HEK293 (cell line): ENCODE measurements at regions not wholly inside any gene's neighbourhood (a gene's known extent, or its start where the extent isn't known, plus 50 kb on each side); places are given as distances from the start of the nearest gene placed in this dataset.
A peak's percentile ranks its signal among the peaks of the same experiment; 100 is the strongest.

Experiments used
- CTCF ChIA-PET: fragments of 350-600 bp; formaldehyde crosslinking; extraction: SDS; loops from one replicate; lab custom pipeline; 2021; ENCODE audit warnings: antibody characterized with exemption; lab: Yijun Ruan, JAX
- POLR2A ChIA-PET: fragments of 300-600 bp; formaldehyde crosslinking; extraction: SDS; loops from one replicate; lab custom pipeline; 2020; ENCODE audit warnings: antibody characterized with exemption, inconsistent platforms; lab: Yijun Ruan, JAX
- H3K27ac ChIP-seq: fragments of 200-500 bp; sonication (Bioruptor generic); 2 replicates; pipeline ENCODE4 v1.5.1; 2014; ENCODE audit warnings: low read depth, low read length, control low read depth, inconsistent platforms; ENCODE audit errors: extremely low read depth
- H3K36me3 ChIP-seq, 2 experiments: fragments of 200-500 bp in 1 of 2; sonication (Bioruptor generic) in 1 of 2; 1 replicate in 1 of 2; 2 replicates in 1 of 2; pipeline ENCODE4 v1.5.1; 2014 to 2017; ENCODE audit warnings: inconsistent platforms in 2 of 2, low read length in 2 of 2; ENCODE audit not compliant: control insufficient read depth in 2 of 2, insufficient read depth in 1 of 2
- H3K4me1 ChIP-seq: fragments of 200-500 bp; sonication (Bioruptor generic); 2 replicates; pipeline ENCODE4 v1.5.1; 2014; ENCODE audit warnings: mild to moderate bottlenecking, low read length, inconsistent platforms; ENCODE audit not compliant: control insufficient read depth, insufficient read depth
- H3K4me3 ChIP-seq: 2 replicates; pipeline ENCODE4 v1.5.1; 2011; ENCODE audit warnings: low read depth, mild to moderate bottlenecking, control low read depth, low read length, moderate library complexity
- H3K9me3 ChIP-seq: fragments of 200-500 bp; sonication (Bioruptor generic); 2 replicates; pipeline ENCODE4 v1.5.1; 2014; ENCODE audit warnings: low read depth, low read length, inconsistent platforms; ENCODE audit not compliant: control insufficient read depth, insufficient read depth
- BCL11A ChIP-seq: fragments of 450-650 bp; formaldehyde crosslinking; IDR thresholded peaks from 2 replicates; pipeline ENCODE4 v1.5.1; 2016; ENCODE audit warnings: low read depth, missing biosample characterization, missing genetic modification characterization
- GLIS2 ChIP-seq: fragments of 450-650 bp; formaldehyde crosslinking; IDR thresholded peaks from 2 replicates; pipeline ENCODE4 v1.5.1; 2016; ENCODE audit warnings: missing biosample characterization, missing genetic modification characterization
- IKZF3 ChIP-seq: fragments of 450-650 bp; IDR thresholded peaks from 2 replicates; pipeline ENCODE4 v1.5.0; 2018; ENCODE audit warnings: missing biosample characterization, mild to moderate bottlenecking, missing genetic modification characterization, moderate library complexity
- KLF1 ChIP-seq: fragments of 450-650 bp; formaldehyde crosslinking; IDR thresholded peaks from 2 replicates; pipeline ENCODE4 v1.5.1; 2016; ENCODE audit warnings: missing biosample characterization, missing genetic modification characterization
- OSR2 ChIP-seq: fragments of 450-650 bp; formaldehyde crosslinking; IDR thresholded peaks from 2 replicates; pipeline ENCODE4 v1.5.1; 2016; ENCODE audit warnings: missing biosample characterization, missing genetic modification characterization
- SP7 ChIP-seq: fragments of 450-650 bp; formaldehyde crosslinking; IDR thresholded peaks from 2 replicates; pipeline ENCODE4 v1.5.1; 2016; ENCODE audit warnings: missing biosample characterization, missing genetic modification characterization
- TRIM28 ChIP-seq: IDR thresholded peaks from 2 replicates; pipeline ENCODE4 v1.6.1; 2011; ENCODE audit warnings: low read length, control low read depth, borderline replicate concordance
- ZBTB21 ChIP-seq: fragments of 450-650 bp; formaldehyde crosslinking; IDR thresholded peaks from 2 replicates; pipeline ENCODE4 v1.5.1; 2017; ENCODE audit warnings: missing biosample characterization, missing genetic modification characterization
- ZBTB48 ChIP-seq: fragments of 450-650 bp; formaldehyde crosslinking; IDR thresholded peaks from 2 replicates; pipeline ENCODE4 v1.5.1; 2016; ENCODE audit warnings: missing biosample characterization, missing genetic modification characterization
- ZIC2 ChIP-seq: fragments of 450-650 bp; formaldehyde crosslinking; IDR thresholded peaks from 2 replicates; pipeline ENCODE4 v1.5.1; 2016; ENCODE audit warnings: missing biosample characterization, missing genetic modification characterization
- ZNF121 ChIP-seq: fragments of 450-650 bp; formaldehyde crosslinking; IDR thresholded peaks from 2 replicates; pipeline ENCODE4 v1.5.1; 2016; ENCODE audit warnings: missing biosample characterization, missing genetic modification characterization
- ZNF133 ChIP-seq: fragments of 450-650 bp; formaldehyde crosslinking; IDR thresholded peaks from 2 replicates; pipeline ENCODE4 v1.5.1; 2016; ENCODE audit warnings: missing biosample characterization, missing genetic modification characterization
- ZNF157 ChIP-seq: fragments of 450-650 bp; formaldehyde crosslinking; IDR thresholded peaks from 2 replicates; pipeline ENCODE4 v1.5.1; 2016; ENCODE audit warnings: missing biosample characterization, missing genetic modification characterization
- ZNF2 ChIP-seq: fragments of 450-650 bp; formaldehyde crosslinking; IDR thresholded peaks from 2 replicates; pipeline ENCODE4 v1.5.1; 2016; ENCODE audit warnings: missing biosample characterization, missing genetic modification characterization
- ZNF24 ChIP-seq: fragments of 450-650 bp; formaldehyde crosslinking; IDR thresholded peaks from 2 replicates; pipeline ENCODE4 v1.5.1; 2016; ENCODE audit warnings: missing biosample characterization, missing genetic modification characterization
- ZNF274 ChIP-seq, 2 experiments: fragments of 200-500 bp in 1 of 2; fragments of 450-650 bp in 1 of 2; sonication (Bioruptor generic) in 1 of 2; formaldehyde crosslinking in 1 of 2; IDR thresholded peaks; 2 replicates each; pipeline versions ENCODE4 v1.5.1 to v1.6.1; 2014 to 2016; ENCODE audit warnings: borderline replicate concordance in 1 of 2, inconsistent platforms in 1 of 2, low read length in 1 of 2, missing biosample characterization in 1 of 2, missing genetic modification characterization in 1 of 2
- ZNF473 ChIP-seq: fragments of 450-650 bp; formaldehyde crosslinking; IDR thresholded peaks from 2 replicates; pipeline ENCODE4 v1.5.1; 2017; ENCODE audit warnings: missing biosample characterization, missing genetic modification characterization
- ZNF624 ChIP-seq: fragments of 450-650 bp; formaldehyde crosslinking; IDR thresholded peaks from 2 replicates; pipeline ENCODE4 v1.5.1; 2017; ENCODE audit warnings: missing biosample characterization, missing genetic modification characterization
- ZNF768 ChIP-seq: fragments of 450-650 bp; formaldehyde crosslinking; IDR thresholded peaks from 2 replicates; pipeline ENCODE4 v1.5.1; 2018; ENCODE audit warnings: missing biosample characterization, mild to moderate bottlenecking, missing genetic modification characterization
- TF ChIP-seq, protein P1 (sequence below): fragments of 450-650 bp; formaldehyde crosslinking; conservative IDR thresholded peaks from 2 replicates; pipeline ENCODE4 v1.5.1; 2016; ENCODE audit warnings: low read depth, missing biosample characterization, missing genetic modification characterization
- TF ChIP-seq, protein P2 (sequence below): fragments of 450-650 bp; formaldehyde crosslinking; conservative IDR thresholded peaks from 2 replicates; pipeline ENCODE4 v1.5.1; 2016; ENCODE audit warnings: low read depth, missing biosample characterization, missing genetic modification characterization

DNA sequence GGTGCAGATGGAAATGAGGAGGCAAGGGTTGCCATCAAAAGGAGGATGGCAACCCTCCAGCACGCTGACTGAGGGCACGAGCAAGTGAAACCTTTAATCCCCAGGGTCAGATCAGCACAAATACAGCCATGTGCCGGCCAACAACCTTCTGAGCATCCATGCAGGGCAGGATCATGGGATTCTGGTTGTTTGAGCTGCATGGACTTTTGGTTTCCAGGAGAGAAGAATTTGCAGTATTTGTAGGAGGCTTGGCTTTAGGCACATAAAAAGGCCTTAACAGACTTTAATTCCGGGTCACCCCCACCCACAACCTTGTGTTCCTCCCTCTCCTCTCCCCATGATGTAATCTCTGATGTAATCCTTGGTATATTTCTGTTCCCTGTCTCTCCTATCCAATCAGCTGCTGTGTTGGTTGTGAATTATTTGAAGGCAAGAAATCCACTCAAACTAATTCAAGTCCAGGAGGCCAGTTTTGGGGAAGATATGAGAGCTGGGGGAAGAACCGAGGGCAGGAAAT lies 254.3 kb downstream of the SHQ1 start (continued):
- TF ChIP-seq, protein P1, sequence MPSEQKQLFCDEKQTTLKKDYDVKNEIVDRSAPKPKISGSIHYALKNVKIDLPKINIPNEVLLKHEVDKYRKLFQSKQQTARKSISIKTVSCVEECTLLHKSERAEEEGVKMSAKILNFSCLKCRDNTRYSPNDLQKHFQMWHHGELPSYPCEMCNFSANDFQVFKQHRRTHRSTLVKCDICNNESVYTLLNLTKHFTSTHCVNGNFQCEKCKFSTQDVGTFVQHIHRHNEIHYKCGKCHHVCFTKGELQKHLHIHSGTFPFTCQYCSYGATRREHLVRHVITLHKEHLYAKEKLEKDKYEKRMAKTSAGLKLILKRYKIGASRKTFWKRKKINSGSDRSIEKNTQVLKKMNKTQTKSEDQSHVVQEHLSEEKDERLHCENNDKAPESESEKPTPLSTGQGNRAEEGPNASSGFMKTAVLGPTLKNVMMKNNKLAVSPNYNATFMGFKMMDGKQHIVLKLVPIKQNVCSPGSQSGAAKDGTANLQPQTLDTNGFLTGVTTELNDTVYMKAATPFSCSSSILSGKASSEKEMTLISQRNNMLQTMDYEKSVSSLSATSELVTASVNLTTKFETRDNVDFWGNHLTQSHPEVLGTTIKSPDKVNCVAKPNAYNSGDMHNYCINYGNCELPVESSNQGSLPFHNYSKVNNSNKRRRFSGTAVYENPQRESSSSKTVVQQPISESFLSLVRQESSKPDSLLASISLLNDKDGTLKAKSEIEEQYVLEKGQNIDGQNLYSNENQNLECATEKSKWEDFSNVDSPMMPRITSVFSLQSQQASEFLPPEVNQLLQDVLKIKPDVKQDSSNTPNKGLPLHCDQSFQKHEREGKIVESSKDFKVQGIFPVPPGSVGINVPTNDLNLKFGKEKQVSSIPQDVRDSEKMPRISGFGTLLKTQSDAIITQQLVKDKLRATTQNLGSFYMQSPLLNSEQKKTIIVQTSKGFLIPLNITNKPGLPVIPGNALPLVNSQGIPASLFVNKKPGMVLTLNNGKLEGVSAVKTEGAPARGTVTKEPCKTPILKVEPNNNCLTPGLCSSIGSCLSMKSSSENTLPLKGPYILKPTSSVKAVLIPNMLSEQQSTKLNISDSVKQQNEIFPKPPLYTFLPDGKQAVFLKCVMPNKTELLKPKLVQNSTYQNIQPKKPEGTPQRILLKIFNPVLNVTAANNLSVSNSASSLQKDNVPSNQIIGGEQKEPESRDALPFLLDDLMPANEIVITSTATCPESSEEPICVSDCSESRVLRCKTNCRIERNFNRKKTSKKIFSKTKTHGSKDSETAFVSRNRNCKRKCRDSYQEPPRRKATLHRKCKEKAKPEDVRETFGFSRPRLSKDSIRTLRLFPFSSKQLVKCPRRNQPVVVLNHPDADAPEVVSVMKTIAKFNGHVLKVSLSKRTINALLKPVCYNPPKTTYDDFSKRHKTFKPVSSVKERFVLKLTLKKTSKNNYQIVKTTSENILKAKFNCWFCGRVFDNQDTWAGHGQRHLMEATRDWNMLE (tag by site-specific recombination): peak; percentile 91
- 0 out of 2 replicates have a peak, but pooled peaks have one; percentile 19 for TF ChIP-seq SP7 (tag by site-specific recombination)

DNA sequence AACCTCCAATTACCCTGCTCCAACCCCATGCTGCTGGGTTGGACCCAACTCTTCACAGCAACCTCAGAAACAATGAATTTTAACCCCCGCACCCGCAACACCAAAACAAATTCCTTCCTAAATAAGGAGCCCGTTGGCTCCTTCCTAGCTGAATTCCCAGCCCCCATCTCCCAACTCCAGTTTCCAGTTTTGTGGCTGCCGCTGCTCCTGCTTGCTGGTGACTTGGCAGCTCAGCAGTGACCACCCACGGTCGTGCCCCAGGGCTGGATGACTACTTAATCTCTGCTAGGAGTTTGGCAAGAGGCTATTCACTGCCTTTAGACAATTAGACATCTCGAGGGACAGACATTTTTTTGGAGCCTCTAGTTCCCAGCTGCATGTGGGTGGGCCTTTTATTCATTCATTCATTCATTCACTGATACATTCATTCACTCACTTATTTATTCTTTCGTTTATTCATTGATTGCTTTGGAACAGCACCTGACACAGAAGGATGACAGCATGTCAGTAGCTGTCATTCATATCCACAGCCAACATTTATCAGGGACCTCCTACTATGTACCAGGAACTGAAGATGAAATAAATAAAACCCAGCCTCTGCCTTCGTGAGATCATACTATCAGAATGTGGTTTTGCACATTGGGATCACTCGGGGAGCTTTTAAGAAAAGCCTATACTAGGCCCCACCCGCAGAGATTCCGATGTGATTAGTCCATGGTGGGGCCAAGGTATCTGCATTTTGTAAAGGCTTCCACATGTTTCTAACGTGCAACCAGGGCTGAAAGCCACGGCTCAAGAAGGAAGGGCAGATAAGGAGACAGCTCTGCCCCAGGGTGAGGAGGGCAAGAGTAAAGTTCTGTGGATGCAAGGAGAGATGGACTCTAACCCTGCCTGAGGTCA lies 256.5 kb downstream of the SHQ1 start:
- H3K4me3 ChIP-seq: no peak overlapping the region
- CTCF ChIA-PET: interaction anchor here (0.8 to 1.0 kb wide), 2 partner anchors 74 to 194 kb away, joined by 3 to 4 read pairs; no protein-coding TSS in a partner anchor
- TF ChIP-seq, protein P2, sequence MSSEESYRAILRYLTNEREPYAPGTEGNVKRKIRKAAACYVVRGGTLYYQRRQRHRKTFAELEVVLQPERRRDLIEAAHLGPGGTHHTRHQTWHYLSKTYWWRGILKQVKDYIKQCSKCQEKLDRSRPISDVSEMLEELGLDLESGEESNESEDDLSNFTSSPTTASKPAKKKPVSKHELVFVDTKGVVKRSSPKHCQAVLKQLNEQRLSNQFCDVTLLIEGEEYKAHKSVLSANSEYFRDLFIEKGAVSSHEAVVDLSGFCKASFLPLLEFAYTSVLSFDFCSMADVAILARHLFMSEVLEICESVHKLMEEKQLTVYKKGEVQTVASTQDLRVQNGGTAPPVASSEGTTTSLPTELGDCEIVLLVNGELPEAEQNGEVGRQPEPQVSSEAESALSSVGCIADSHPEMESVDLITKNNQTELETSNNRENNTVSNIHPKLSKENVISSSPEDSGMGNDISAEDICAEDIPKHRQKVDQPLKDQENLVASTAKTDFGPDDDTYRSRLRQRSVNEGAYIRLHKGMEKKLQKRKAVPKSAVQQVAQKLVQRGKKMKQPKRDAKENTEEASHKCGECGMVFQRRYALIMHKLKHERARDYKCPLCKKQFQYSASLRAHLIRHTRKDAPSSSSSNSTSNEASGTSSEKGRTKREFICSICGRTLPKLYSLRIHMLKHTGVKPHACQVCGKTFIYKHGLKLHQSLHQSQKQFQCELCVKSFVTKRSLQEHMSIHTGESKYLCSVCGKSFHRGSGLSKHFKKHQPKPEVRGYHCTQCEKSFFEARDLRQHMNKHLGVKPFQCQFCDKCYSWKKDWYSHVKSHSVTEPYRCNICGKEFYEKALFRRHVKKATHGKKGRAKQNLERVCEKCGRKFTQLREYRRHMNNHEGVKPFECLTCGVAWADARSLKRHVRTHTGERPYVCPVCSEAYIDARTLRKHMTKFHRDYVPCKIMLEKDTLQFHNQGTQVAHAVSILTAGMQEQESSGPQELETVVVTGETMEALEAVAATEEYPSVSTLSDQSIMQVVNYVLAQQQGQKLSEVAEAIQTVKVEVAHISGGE: no peak
- TF ChIP-seq ZNF133 (no peak), ZNF624 (tag by site-specific recombination) (no peak), ZNF121 (tag by site-specific recombination) (no peak), ZNF24 (tag by site-specific recombination) (0 out of 2 replicates have a peak, but pooled peaks have one; percentile 42), ZNF2 (tag by site-specific recombination) (0 out of 2 replicates have a peak, but pooled peaks have one; percentile 31), TRIM28 (no peak), ZNF768 (tag by site-specific recombination) (no peak), ZNF274 (IDR thresholded peaks at IDR 0.05; ENCODE audit: low read length) (no peak), ZNF274 (tag by site-specific recombination; IDR thresholded peaks at IDR 0.05; ENCODE audit: borderline replicate concordance) (no peak), KLF1 (tag by site-specific recombination) (no peak), BCL11A (tag by site-specific recombination) (no peak), ZBTB48 (no peak), IKZF3 (tag by site-specific recombination) (no peak), ZBTB21 (tag by site-specific recombination) (no peak), OSR2 (tag by site-specific recombination) (0 out of 2 replicates have a peak, but pooled peaks have one; percentile 15), ZNF157 (tag by site-specific recombination) (no peak), GLIS2 (tag by site-specific recombination) (no peak), ZNF473 (tag by site-specific recombination) (no peak), ZIC2 (tag by site-specific recombination) (peak; percentile 42; the same call in 1 of the 2 replicates)
- TF ChIP-seq, protein P1 (tag by site-specific recombination): 0 out of 2 replicates have a peak, but pooled peaks have one; percentile 11

More for the DNA sequence above, 256.5 kb downstream of the SHQ1 start:
- H3K4me1 ChIP-seq: peaks cover 4% of the 10 kb centered on the region; the same call in 1 of the 2 replicates
- H3K27ac ChIP-seq: peak overlapping the region; percentile 42; the same call in 1 of the 2 replicates
- no peaks in the 10 kb centered on the region for H3K9me3 ChIP-seq
- H3K36me3 ChIP-seq: no peaks in the 10 kb centered on the region
- POLR2A ChIA-PET: interaction anchor here (1.6 kb wide), 1 partner anchor 144 kb away, joined by 5 read pairs; no protein-coding TSS in a partner anchor
